ENCODE measurements at regions not wholly inside any gene's neighbourhood (a gene's known extent, or its start where the extent isn't known, plus 50 kb on each side); places are given as distances from the start of the nearest gene placed in this dataset.
A peak's percentile ranks its signal among the peaks of the same experiment; 100 is the strongest.
"Not testable (repeated sequence)": the region's sequence is repeated elsewhere in the genome, so short reads cannot be mapped to it uniquely, and the experiment has no call there.

DNA sequence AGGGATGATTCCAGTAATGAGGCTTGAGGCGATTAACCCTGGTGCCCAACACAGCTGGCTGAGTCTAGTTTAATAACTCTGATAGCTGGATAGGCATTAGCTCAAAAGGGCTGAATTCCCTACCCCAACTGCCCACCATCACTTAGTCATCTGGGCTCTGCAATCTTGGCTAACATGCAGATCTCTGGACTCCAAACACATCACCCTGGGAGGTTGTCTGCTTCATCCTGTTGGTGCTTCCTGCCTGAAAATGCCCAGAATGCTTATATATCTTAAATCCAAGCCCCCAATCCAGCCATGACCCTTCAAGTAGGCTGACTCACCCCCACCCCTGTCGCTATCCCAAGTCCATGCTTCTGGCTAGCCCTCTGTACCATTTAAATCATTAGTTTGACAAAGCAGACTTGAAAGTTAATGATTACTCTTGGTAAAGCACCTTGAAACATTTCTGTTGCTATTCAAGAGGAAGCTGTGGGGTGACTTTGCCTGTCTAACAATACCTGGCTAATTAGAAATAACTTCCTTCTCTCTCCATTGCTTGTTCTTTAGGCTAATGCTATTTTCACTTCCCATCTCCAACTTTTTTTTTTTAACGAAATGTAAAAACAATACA is 107.0 kb upstream of the RORA start:
- DNase-seq (ENCODE audit: low spot score), result no peak

GRCh38 chr15:61334714-61335113 is 105.6 kb upstream of the RORA start:
- DNase-seq (ENCODE audit: low spot score), result not testable (repeated sequence)

- DNase-seq (ENCODE audit: low spot score), result no peak
These were observed 101.9 kb upstream of the RORA start for GRCh38 chr15:61331019-61331418.

GRCh38 chr15:61327019-61327631 is 98.0 kb upstream of the RORA start:
- DNase-seq (ENCODE audit: low spot score), result no peak

- no peak for DNase-seq (ENCODE audit: low spot score)
These were observed 90.8 kb upstream of the RORA start for GRCh38 chr15:61319892-61320291.

DNA sequence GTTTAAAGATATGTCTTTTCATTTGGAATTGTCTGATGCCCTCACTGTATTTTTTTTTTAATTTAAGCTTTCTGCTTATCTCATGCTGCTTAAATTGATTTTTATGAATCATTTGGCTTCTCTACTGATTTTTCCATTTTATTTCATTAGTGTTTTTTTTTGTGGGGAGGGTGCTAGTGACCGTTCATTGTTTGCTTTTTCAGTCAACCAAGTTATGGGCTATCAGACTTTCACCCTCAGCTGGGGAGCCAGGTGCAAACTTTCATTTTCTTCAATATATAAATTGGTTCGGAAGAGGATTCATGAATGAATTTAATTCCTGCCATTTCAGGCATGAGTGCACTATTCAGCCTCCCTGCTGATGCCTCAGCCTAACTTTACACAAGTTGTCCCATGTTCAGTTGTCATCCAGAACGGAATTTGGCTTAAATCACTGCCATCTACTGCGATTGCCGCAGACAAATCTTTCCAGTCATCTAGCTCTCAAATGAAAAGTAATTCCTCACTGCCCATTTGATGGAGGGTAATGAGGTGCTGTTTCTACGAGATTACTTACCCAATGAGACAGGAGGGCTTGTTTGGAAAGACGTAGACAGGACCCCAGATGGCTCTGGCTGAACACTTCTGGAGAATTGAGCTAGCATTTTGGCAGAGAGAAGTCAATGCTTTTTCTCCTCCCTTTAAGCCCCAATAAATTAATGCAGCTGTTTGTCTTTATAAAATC is 89.9 kb upstream of the RORA start:
- no peak for DNase-seq (ENCODE audit: low spot score)

- no peak for DNase-seq (ENCODE audit: low spot score)
These were observed 89.2 kb upstream of the RORA start for GRCh38 chr15:61318301-61318700.

DNA sequence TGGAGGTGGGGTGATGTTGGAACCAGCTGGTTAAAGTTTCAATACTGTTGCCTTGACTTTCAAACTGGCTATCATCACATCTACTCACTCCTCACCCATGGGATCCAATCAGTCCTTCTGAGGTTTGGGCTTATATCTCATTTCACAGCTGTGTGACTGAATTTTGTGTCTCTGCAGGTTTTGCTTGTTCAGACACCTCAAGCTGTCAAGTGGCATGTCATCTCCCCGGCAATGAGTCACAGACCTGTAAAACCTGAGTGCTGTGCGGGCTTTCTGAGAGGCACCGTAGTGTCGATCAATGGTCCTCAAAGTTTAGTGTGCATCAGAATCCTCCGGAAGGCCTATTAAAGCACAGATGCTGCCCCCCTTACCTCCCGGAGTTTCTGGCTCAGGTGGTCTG is 86.4 kb upstream of the RORA start:
- DNase-seq (ENCODE audit: low spot score), result peak; percentile 24

DNA sequence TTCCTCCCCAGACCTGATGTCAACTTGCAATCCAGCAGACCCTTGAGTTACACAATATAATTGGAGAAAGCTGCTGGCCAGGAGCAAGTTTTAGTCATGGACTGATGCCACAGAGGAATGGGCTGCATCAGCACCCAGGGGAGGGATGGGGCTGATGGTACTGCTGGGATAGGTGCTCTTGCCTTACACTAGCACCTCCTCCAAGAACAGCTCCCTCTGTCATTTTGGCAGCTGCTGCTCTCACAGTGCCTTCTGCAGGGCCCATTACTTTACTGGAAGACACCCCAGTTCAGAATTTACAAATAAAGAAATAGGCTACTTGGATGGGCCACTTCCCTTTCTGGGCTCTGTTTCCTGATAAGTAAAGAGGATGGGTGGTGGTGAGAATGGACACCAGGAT is 85.3 kb upstream of the RORA start:
- DNase-seq (ENCODE audit: low spot score), result no peak

DNA sequence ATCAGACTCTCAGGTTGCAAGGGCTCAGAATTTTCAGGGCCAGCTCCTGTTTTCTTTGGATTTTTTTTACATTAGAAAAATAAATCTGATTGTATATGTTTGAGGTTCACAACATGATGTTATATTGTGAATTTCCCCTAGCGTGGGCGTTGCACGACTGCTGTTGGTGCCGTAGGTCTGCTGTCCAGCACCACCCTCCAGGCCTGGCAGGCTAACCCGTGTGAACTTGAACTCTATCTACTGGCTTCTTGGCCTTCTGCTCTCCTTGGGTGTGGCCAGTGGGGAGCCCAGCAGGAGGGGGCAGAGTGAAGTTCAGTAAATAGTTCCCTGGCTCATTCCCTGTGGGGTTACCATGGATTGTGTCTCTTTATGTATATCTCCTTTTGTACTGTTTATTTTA is 80.5 kb upstream of the RORA start:
- no peak for DNase-seq (ENCODE audit: low spot score)

GRCh38 chr15:61309031-61309511 is 80.0 kb upstream of the RORA start:
- no peak for DNase-seq (ENCODE audit: low spot score)

GRCh38 chr15:61308437-61308836 is 79.3 kb upstream of the RORA start:
- no peak for DNase-seq (ENCODE audit: low spot score)

DNA sequence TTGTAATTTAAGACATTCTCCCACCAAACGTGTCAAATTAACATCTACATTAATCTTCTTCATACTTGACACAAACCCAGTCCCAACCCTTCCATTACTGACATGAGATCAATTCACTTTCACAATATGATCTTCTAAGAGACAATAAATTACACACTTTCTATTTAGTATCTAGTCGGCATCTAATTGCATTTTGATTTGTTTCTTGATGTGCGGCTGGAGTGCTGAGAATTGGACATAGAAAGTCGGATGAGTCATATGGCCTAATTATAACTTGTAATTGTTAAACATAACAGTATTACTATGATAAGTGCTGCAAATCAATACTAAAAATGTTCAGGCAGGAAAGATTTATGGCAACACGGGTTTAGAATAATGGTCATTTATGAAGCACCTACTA is 78.4 kb upstream of the RORA start:
- DNase-seq (ENCODE audit: low spot score), result no peak

- no peak for DNase-seq (ENCODE audit: low spot score)
These were observed 72.6 kb upstream of the RORA start for GRCh38 chr15:61301701-61302100.

DNA sequence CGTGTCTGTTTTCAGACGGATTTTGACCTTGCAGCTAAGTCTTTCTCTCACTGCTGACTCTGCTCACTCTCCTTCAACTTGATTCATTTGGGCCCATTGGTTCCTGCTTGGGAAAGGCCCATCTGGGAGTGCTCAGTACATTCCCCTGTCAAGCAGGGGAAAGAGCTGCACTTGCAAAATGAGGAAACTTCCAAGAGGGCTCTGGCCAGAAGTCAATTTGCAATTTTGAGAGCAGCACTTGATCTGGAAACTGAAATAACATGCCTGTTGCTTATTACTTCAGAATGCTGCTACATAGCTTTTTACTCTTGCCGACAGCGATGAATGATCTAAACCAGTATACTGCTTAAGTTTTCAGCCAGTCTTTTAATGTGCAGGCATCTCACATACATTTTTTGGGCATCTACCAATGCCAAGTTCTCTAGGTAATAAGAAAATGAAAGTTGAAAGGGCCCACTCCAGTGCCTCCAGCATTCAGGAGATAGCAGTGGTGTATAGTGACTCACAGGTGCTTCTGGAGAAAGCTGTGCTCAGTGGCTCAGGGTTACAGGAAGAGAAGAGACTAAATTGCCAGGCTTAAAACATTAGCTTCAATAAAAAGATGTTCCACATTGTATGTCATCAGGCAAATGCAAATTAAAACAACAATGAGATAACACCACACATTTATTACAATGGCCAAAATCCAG is 70.1 kb upstream of the RORA start:
- no peak for DNase-seq (ENCODE audit: low spot score)

DNA sequence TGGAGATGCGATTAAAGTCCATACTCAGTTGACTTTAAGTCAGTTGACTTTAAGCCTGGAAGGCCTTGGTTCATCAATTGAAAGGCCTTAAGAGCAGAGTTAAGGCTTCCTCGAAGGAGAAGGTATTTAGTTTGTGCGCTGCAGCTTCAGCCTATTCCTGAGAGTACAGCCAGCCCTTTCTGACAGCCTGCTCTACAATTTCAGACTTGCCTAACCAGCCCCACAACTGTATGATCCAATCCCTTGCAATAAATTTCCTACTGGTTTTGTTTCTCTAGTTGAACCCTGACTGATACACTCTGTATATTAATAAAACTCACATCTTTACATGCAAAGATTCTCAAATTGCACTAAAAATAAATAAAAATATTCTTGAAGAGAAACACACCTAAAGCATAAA is 66.1 kb upstream of the RORA start:
- no peak for DNase-seq (ENCODE audit: low spot score)

GRCh38 chr15:61282661-61283060 is 53.6 kb upstream of the RORA start:
- no peak for DNase-seq (ENCODE audit: low spot score)

DNA sequence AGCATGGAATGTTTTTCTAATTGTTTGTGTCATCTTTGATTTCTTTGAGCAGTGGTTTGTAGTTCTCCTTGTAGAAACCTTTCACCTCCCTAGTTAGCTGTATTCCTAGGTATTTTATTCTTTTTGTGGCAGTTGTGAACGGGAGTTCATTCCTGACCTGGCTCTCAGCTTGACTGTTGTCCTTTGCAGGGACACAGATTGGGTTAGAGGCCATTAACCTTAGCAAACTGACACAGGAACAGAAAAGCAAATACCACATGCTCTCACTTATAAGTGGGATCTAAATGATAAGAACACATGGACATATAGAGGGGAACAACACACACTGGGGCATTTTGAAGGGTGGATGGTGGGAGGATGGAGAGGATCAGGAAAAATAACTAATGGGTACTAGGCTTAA is 52.2 kb upstream of the RORA start:
- DNase-seq (ENCODE audit: low spot score), result no peak

Data from putamen (tissue), 1 donor.